BJ (cell line): ENCODE measurements at regions not wholly inside any gene's neighbourhood (a gene's known extent, or its start where the extent isn't known, plus 50 kb on each side); places are given as distances from the start of the nearest gene placed in this dataset.

Source experiments
- CTCF ChIA-PET: fragments of 350-600 bp; formaldehyde crosslinking; extraction: SDS; loops from one replicate; lab custom pipeline; 2021; ENCODE audit warnings: antibody characterized with exemption, inconsistent platforms; lab: Yijun Ruan, JAX
- POLR2A ChIA-PET: fragments of 300-600 bp; sonication (Branson Sonifier 250); formaldehyde crosslinking; extraction: SDS; loops from one replicate; lab custom pipeline; 2021; ENCODE audit warnings: antibody characterized with exemption; lab: Charles Lee
- DNase-seq: peaks from one replicate; pipeline ENCODE4 v3.0.0-alpha.2; 2011; ENCODE audit warnings: low read depth
- H3K27me3 ChIP-seq: 2 replicates; pipeline ENCODE4 v1.6.0; 2011; ENCODE audit warnings: low read length; ENCODE audit not compliant: control insufficient read depth, insufficient read depth
- H3K36me3 ChIP-seq: 2 replicates; pipeline ENCODE4 v1.5.1; 2011; ENCODE audit warnings: low read length; ENCODE audit not compliant: control insufficient read depth, insufficient read depth
- H3K4me3 ChIP-seq: 2 replicates; pipeline ENCODE4 v1.5.1; 2011; ENCODE audit warnings: low read depth, mild to moderate bottlenecking, control low read depth, low read length
- TF ChIP-seq, protein P1 (sequence below): IDR thresholded peaks from 2 replicates; pipeline ENCODE4 v1.5.1; 2011; ENCODE audit warnings: low read depth, mild to moderate bottlenecking, control low read depth, inconsistent platforms, low read length, moderate library complexity; ENCODE audit not compliant: insufficient read depth

GRCh38 chr2:191486584-191487320, 191.2 kb upstream of the NABP1 start:
- POLR2A ChIA-PET = no interaction called here
- Histone ChIP-seq H3K4me3 (no peak overlapping the region), H3K36me3 (no peaks in the 10 kb centered on the region), H3K27me3 (no peaks in the 10 kb centered on the region)
- TF ChIP-seq, protein P1, sequence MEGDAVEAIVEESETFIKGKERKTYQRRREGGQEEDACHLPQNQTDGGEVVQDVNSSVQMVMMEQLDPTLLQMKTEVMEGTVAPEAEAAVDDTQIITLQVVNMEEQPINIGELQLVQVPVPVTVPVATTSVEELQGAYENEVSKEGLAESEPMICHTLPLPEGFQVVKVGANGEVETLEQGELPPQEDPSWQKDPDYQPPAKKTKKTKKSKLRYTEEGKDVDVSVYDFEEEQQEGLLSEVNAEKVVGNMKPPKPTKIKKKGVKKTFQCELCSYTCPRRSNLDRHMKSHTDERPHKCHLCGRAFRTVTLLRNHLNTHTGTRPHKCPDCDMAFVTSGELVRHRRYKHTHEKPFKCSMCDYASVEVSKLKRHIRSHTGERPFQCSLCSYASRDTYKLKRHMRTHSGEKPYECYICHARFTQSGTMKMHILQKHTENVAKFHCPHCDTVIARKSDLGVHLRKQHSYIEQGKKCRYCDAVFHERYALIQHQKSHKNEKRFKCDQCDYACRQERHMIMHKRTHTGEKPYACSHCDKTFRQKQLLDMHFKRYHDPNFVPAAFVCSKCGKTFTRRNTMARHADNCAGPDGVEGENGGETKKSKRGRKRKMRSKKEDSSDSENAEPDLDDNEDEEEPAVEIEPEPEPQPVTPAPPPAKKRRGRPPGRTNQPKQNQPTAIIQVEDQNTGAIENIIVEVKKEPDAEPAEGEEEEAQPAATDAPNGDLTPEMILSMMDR = no peak
- peak; percentile 98 for DNase-seq
- CTCF ChIA-PET = interaction anchor here (1.0 to 4.0 kb wide), 5 partner anchors 15 to 435 kb away, joined by 3 to 10 read pairs (median 6); no protein-coding TSS in a partner anchor

DNA sequence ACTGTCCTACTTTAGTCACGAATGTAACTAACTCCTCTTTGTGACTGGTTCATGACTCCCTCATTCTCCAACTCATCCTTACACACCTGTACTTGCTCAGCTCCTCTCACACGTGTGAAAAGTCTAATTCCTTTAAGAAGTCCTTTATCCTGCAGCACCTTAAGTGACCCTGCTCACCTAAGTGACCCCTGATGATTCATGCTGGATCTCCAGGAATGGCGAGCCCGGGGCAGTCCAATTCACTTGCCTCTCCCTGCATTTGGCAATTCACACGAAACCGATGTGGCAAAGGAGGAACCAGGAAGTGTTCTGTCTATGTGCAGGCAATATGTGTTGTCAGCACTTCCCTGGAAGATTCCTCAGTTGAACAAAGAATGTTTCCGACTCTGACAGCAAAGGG, 189.8 kb upstream of the NABP1 start:
- Histone ChIP-seq H3K4me3 (no peak overlapping the region), H3K36me3 (no peaks in the 10 kb centered on the region), H3K27me3 (no peaks in the 10 kb centered on the region)
- DNase-seq = no peak
- POLR2A ChIA-PET = no interaction called here
- CTCF ChIA-PET = interaction anchor here (1.0 to 4.0 kb wide), 5 partner anchors 11 to 437 kb away, joined by 3 to 10 read pairs (median 3); no protein-coding TSS in a partner anchor
- TF ChIP-seq, protein P1 = no peak

- CTCF ChIA-PET = interaction anchor here (4.0 kb wide), 2 partner anchors 12 to 323 kb away, joined by 10 to 21 read pairs; no protein-coding TSS in a partner anchor
- TF ChIP-seq, protein P1 = no peak
- DNase-seq = no peak
- Histone ChIP-seq H3K4me3 (no peak overlapping the region), H3K27me3 (no peaks in the 10 kb centered on the region), H3K36me3 (no peaks in the 10 kb centered on the region)
- POLR2A ChIA-PET = no interaction called here
These were observed 188.8 kb upstream of the NABP1 start for GRCh38 chr2:191489177-191489576.

- no peak for DNase-seq
- POLR2A ChIA-PET = no interaction called here
- TF ChIP-seq, protein P1 = no peak
- H3K36me3 ChIP-seq = no peaks in the 10 kb centered on the region
- H3K4me3 ChIP-seq = no peak overlapping the region
- CTCF ChIA-PET = interaction anchor here (1.5 to 1.6 kb wide), 2 partner anchors 327 to 332 kb away, joined by 3 to 6 read pairs; no protein-coding TSS in a partner anchor
- H3K27me3 ChIP-seq = no peaks in the 10 kb centered on the region
These were observed 181.1 kb upstream of the NABP1 start for GRCh38 chr2:191496838-191497237.

DNA sequence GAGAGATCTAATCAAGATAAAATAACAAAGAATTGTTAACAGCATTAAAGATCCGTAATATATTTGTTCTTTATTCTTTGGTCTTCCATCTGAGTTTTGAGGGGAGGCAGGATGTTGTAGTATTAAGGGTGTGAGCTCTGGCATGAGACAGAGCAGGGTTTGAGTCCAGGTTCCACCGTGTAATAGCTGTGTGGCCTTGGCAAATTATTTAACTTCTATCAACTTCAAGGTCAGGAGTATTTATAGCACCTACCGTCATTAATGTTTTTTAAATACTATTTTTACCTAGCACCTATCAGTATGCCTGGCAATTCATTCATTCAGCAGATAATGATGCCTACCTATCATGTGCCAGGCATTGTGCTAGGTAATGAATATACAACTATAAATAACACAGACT, 180.1 kb upstream of the NABP1 start:
- TF ChIP-seq, protein P1 = no peak
- Histone ChIP-seq H3K4me3 (no peak overlapping the region), H3K27me3 (no peaks in the 10 kb centered on the region), H3K36me3 (no peaks in the 10 kb centered on the region)
- POLR2A ChIA-PET = no interaction called here
- no peak for DNase-seq
- CTCF ChIA-PET = interaction anchor here (1.0 to 1.6 kb wide), 5 partner anchors 96 to 342 kb away, joined by 3 to 6 read pairs (median 3); no protein-coding TSS in a partner anchor
